Inflammatory macrophage (primary cell): ENCODE measurements at regions not wholly inside any gene's neighbourhood (a gene's known extent, or its start where the extent isn't known, plus 50 kb on each side); places are given as distances from the start of the nearest gene placed in this dataset.
"Not testable (repeated sequence)": the region's sequence is repeated elsewhere in the genome, so short reads cannot be mapped to it uniquely, and the experiment has no call there.

Experiments used
- DNase-seq, 2 donors: peaks; one replicate each; pipeline ENCODE4 v3.0.0-alpha.2; 2020 to 2022

- DNase-seq = no peak
Measured at GRCh38 chr3:23114432-23114831, 88.7 kb upstream of the UBE2E2 start.

GRCh38 chr3:23115171-23115877 lies 87.8 kb upstream of the UBE2E2 start:
- DNase-seq = peak; percentile 24 to 47

DNA sequence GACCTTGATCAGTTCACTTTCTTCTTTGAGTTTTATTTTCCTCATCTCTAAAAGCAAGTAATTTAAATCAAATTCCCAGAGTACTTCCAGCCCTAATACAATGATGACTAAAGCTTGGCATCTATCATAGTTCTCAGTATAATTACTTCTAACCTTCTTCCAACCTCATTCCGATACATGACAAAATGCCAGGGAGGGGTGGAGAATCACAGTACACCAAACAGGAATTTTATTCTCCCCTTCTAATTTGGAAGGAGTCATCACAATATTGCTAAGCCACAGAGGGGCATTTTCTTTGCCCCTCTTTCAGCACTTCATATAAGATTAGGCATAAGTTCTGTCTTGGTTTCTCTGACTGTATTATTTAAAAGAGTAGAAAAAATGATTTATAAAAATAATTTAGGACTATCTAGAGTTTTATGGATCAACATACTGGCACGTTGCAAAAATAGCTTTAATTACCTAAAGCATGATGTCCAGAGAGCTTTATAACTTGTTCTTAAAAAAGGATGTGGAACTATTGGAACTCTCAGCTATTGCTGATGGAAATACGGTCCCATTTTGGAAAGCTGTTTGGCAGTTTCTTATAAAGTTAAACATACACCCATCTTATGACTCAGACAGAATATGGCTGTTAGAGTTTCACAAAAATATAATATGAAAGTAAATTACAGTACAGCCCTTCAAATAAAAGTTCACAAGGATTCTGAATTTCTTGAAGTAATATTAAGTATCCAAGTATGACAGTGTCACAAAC lies 86.9 kb upstream of the UBE2E2 start:
- DNase-seq = no peak

DNA sequence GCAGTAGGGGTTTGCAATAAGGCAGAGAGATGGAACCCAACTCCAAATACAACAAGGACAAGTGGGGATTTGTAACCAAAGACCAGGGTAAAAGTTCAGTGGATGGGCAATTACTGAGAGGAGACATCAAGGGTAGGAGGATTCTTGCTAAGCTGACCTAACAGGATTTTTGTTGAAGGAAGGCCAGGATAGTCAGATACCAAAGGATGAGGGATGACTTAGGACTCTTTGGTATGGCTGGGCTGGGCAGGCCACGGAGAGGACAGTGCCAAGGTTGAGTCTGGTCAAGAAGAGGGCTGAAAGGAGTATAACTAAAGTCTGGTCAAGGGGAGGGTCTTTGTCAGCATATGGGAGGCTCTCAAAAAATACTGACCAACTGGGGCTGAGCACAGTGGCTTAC lies 85.3 kb upstream of the UBE2E2 start:
- DNase-seq = no peak

GRCh38 chr3:23127196-23127595 lies 75.9 kb upstream of the UBE2E2 start:
- no peak for DNase-seq

GRCh38 chr3:23128655-23129054 lies 74.5 kb upstream of the UBE2E2 start:
- DNase-seq = no peak

DNA sequence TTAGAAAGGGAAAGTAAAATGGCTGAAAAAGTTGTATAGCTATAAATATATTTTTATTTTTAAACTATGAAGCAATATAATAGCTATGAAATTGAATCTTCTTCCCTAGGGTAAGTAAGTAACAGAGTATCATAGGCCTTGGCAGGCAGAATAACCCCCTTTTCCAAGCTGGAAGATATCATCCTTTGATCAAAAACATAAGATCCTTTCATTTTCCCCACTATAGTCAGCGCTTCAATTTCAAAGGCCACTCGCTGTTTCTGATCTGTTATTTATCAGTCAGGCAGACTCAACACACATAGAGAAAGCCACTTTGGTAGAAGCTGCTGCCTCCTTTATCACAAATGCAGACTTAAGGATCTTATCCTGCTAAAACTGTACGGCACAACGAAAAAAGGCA lies 74.0 kb upstream of the UBE2E2 start:
- DNase-seq = no peak

DNA sequence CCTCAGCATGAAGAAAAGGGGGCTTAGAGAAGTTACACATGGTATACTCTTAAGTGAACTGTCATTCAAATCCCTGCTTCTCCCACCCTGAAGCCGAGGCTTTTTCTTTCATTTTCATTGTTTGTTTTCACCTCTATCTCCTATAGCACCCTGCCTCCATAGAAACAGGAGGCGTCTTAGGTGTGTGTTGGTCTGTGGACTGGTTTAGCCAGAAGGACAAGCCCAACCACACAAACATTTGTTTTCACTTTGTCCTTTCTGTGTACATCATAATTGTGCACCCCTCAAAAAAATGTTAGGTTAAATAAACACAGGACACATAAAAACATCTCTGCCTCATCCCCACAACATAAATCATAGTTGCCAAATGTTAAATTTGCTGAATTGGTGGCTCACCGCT lies 73.3 kb upstream of the UBE2E2 start:
- no peak for DNase-seq

- peak in 1 of 2 donors; percentile 11 for DNase-seq
Measured at GRCh38 chr3:23130406-23130805, 72.7 kb upstream of the UBE2E2 start.

- DNase-seq = peak in 1 of 2 donors; percentile 22
Measured at GRCh38 chr3:23135026-23135785, 67.9 kb upstream of the UBE2E2 start.

DNA sequence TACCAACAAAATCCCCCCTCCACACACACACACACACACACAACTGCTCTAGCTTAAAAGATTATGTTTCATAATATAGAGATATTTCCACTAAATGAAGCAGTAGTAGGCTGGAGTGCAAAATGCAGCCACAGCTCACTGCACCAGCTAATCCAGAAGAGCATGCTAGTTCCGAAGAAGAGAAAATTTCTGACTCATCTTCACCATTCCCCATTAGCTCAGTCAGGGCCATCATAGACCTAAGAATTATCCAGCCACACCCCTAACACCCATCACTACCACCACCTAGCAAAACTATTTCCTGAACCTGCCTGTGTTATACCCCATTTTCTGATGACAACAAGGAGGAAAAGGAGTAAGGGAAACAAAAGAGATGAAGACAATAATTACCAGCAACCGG lies 67.1 kb upstream of the UBE2E2 start:
- DNase-seq = no peak

- DNase-seq = not testable (repeated sequence)
Measured at GRCh38 chr3:23144051-23144450, 59.1 kb upstream of the UBE2E2 start.

- DNase-seq = no peak
Measured at GRCh38 chr3:23146163-23146562, 57.0 kb upstream of the UBE2E2 start.

GRCh38 chr3:23152989-23153388 lies 50.1 kb upstream of the UBE2E2 start:
- DNase-seq = peak; percentile 43 to 54
